Psoas muscle (tissue), 7 donors: ENCODE measurements at regions not wholly inside any gene's neighbourhood (a gene's known extent, or its start where the extent isn't known, plus 50 kb on each side); places are given as distances from the start of the nearest gene placed in this dataset.
"Not testable (repeated sequence)": the region's sequence is repeated elsewhere in the genome, so short reads cannot be mapped to it uniquely, and the experiment has no call there.

ENCODE experiments used
- ATAC-seq, 4 donors: fragments of 200-7000 bp; cut with Tn5 transposase; one replicate each; pipeline ENCODE4 v1.9.1; 2020; ENCODE audit warnings: moderate library complexity in 3 of 4, mild to moderate bottlenecking in 2 of 4
- DNase-seq, 2 donors: peaks; one replicate each; pipeline ENCODE4 v3.0.0-alpha.2; 2020
- H3K27ac ChIP-seq: fragments of 200-600 bp; one replicate; pipeline ENCODE4 v1.8.0; 2022
- H3K27me3 ChIP-seq, 3 donors: fragments of 200-600 bp in 1 of 3; one replicate each; pipeline versions ENCODE4 v1.6.1 to v1.8.0; 2013 to 2022; ENCODE audit warnings: low read length in 2 of 3, mild to moderate bottlenecking in 2 of 3, moderate library complexity in 1 of 3; ENCODE audit not compliant: insufficient read depth in 3 of 3
- H3K36me3 ChIP-seq, 2 donors: fragments of 200-600 bp in 1 of 2; one replicate each; pipeline versions ENCODE4 v1.6.1 to v1.8.0; 2013 to 2022; ENCODE audit warnings: low read depth in 1 of 2, mild to moderate bottlenecking in 1 of 2, moderate library complexity in 1 of 2; ENCODE audit not compliant: insufficient read depth in 1 of 2
- H3K4me1 ChIP-seq: fragments of 200-600 bp; one replicate; pipeline ENCODE4 v1.8.0; 2022
- H3K4me3 ChIP-seq: fragments of 200-600 bp; one replicate; pipeline ENCODE4 v1.8.0; 2022; ENCODE audit warnings: mild to moderate bottlenecking
- H3K9me3 ChIP-seq: fragments of 200-600 bp; one replicate; pipeline ENCODE4 v1.8.0; 2022
- CTCF ChIP-seq: fragments of 200-600 bp; IDR thresholded peaks from one replicate; pipeline ENCODE4 v1.8.0; 2022; ENCODE audit warnings: antibody characterized with exemption
- WGBS, 3 donors: extraction: QIAGEN DNeasy Blood & Tissue Kit; methylation state at CpG; one replicate each; pipeline versions ENCODE4 v1.1.6 to v1.1.7; 2013; 5-methylcytosine and 5-hydroxymethylcytosine counted together
- intact Hi-C, 2 donors: fragments of 100-400 bp; cut with DNase I; formaldehyde crosslinking; loops; one replicate each; pipeline versions ENCODE4 v1.11.0 to v1.14.2; 2022
- donor health status: healthy with polysubstance abuse.
- donor health status: DM: no; HTN: no; CAD: no; lungs with moderate emphysema.
- donor health status: Bipolar disorder and iron deficiency.
- donor health status: healthy.
- donor health status: DM: yes; HTN: yes; CAD: no.
- donor health status: DM: no; HTN: no; CAD: no.
- donor health status: DM: yes; HTN: yes; CAD: no.

- TF ChIP-seq CTCF = no peak
- no peaks in the 10 kb centered on the region for H3K27me3 ChIP-seq
- H3K27ac ChIP-seq = no peak overlapping the region
- DNase-seq (no peak), ATAC-seq (no peak)
- no peaks in the 10 kb centered on the region for H3K36me3 ChIP-seq
- 80 to 84% (median 83%) methylated on average over 4 of the region's 4 CpGs for WGBS, 3 donors
- H3K4me3 ChIP-seq = no peak overlapping the region
- no peaks in the 10 kb centered on the region for H3K9me3 ChIP-seq
- intact Hi-C loops = no loop called here
- H3K4me1 ChIP-seq = no peaks in the 10 kb centered on the region
These were observed 150.3 kb downstream of the SLITRK5 start for GRCh38 chr13:87821512-87821911.

GRCh38 chr13:87826301-87826700 lies 155.1 kb downstream of the SLITRK5 start:
- ATAC-seq, H3K27ac ChIP-seq, H3K4me1 ChIP-seq, H3K36me3 ChIP-seq, H3K27me3 ChIP-seq, intact Hi-C loops, H3K9me3 ChIP-seq, H3K4me3 ChIP-seq, DNase-seq: not testable (repeated sequence)
- WGBS, 3 donors = 56 to 64% (median 61%) methylated on average over 2 of the region's 2 CpGs

GRCh38 chr13:87827479-87827878 lies 156.3 kb downstream of the SLITRK5 start:
- H3K36me3 ChIP-seq = no peaks in the 10 kb centered on the region
- H3K4me1 ChIP-seq = no peaks in the 10 kb centered on the region
- WGBS, 3 donors = 92 to 98% (median 95%) methylated on average over 4 of the region's 4 CpGs
- no peaks in the 10 kb centered on the region for H3K9me3 ChIP-seq
- intact Hi-C loops = no loop called here
- TF ChIP-seq CTCF = no peak
- no peak for DNase-seq
- H3K27ac ChIP-seq = no peak overlapping the region
- ATAC-seq = no peak
- no peaks in the 10 kb centered on the region for H3K27me3 ChIP-seq
- no peak overlapping the region for H3K4me3 ChIP-seq

- intact Hi-C loops = no loop called here
- Histone ChIP-seq H3K36me3 (no peaks in the 10 kb centered on the region), H3K27ac (no peak overlapping the region), H3K4me3 (no peak overlapping the region), H3K4me1 (no peaks in the 10 kb centered on the region), H3K27me3 (no peaks in the 10 kb centered on the region), H3K9me3 (no peaks in the 10 kb centered on the region)
- WGBS, 3 donors = 22 to 41% (median 36%) methylated on average over 1 of the region's 1 CpG
- no peak for TF ChIP-seq CTCF
- ATAC-seq (no peak), DNase-seq (no peak)
These were observed 166.4 kb downstream of the SLITRK5 start for GRCh38 chr13:87837522-87837921.

- ATAC-seq (no peak), DNase-seq (no peak)
- intact Hi-C loops = no loop called here
- no peak overlapping the region for H3K27ac ChIP-seq
- H3K27me3 ChIP-seq = no peaks in the 10 kb centered on the region
- H3K4me1 ChIP-seq = no peaks in the 10 kb centered on the region
- H3K9me3 ChIP-seq = no peaks in the 10 kb centered on the region
- TF ChIP-seq CTCF = no peak
- 33 to 47% (median 43%) methylated on average over 1 of the region's 1 CpG for WGBS, 3 donors
- no peaks in the 10 kb centered on the region for H3K36me3 ChIP-seq
- H3K4me3 ChIP-seq = no peak overlapping the region
These were observed 166.8 kb downstream of the SLITRK5 start for GRCh38 chr13:87837946-87838345.
